Activated CD8-positive, alpha-beta memory T cell treated with anti-CD3 and anti-CD28 coated beads for 36 hours (primary cell): ENCODE measurements at regions not wholly inside any gene's neighbourhood (a gene's known extent, or its start where the extent isn't known, plus 50 kb on each side); places are given as distances from the start of the nearest gene placed in this dataset.

Source experiments
- CTCF ChIA-PET: fragments of 350-600 bp; sonication (Branson Sonifier 250); formaldehyde crosslinking; loops from one replicate; lab custom pipeline; 2021; ENCODE audit warnings: antibody characterized with exemption; lab: Charles Lee
- POLR2A ChIA-PET: fragments of 350-600 bp; sonication (Branson Sonifier 250); formaldehyde crosslinking; loops from one replicate; lab custom pipeline; 2021; ENCODE audit warnings: antibody characterized with exemption; lab: Charles Lee

DNA sequence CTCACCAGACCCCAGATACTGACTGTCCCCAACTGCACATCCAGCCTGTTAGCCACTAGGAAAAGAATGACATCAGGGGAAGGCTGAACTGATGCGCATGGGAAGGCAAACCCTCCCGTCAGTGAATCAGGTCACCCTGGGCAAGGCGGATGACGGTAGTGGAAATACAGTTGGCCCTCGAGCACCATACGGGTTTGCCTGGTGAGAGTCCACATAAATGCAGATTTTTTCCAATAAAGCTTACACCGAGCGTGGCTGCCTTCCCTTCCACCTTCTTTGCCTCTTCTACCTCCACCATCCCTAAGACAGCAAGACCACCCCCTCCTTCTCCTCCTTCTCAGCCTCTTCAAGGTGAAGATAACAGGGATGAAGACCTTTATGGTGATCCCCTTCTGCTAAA lies 236.1 kb upstream of the TNRC6C start:
- ChIA-PET CTCF (no interaction called here), POLR2A (no interaction called here)

- ChIA-PET CTCF (no interaction called here), POLR2A (interaction anchor here (0.6 kb wide), 1 partner anchor 169 kb away, joined by 8 read pairs; no protein-coding TSS in a partner anchor)
These were observed 235.2 kb upstream of the TNRC6C start for GRCh38 chr17:77723071-77723908.

DNA sequence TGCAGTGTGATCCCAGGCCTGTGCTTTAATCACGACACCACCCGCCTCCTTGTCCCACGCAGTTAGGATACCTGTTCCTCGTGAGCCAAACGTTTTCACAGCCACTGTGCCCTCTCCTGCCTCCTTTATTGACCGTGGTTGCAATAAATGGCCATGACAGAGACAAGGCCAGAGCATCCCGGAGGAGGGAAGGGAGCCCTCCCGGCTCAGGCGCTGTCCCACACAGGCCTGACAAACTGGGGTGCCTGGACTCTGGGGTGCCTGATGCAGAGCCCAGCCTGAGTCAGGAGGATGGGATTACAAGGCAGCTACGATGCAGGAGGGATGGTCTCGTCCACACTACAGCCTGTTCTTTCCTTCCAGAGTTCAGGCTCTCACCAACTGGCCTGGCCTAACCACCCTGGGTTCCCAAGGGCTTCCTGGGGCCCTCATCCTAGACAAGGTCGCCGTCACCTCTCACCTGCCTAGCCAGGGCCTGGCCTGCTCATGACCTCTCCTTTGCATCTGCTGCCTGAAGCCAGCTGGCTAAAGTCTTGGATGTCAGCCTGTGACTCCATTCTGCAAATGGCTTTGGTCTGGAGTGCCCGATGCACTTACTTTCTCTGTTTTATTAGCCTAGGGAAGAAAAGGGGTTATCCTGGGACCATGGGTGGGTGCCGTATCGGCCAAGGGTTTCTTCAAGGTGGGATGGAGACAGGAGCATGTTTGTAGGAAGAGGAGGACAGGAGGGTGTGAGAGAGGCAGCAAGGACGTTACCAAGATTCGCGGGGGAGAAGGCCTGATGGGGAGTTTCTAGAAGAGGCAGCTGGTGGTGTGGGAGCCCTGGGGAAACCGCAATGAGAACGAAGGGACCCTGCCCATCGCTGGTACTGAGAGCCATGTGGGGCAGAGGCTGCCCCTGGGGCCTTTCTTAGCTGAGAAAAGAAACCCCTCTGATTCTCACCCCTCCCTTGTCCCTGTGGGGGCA lies 234.3 kb upstream of the TNRC6C start:
- CTCF ChIA-PET = no interaction called here
- POLR2A ChIA-PET = no interaction called here

DNA sequence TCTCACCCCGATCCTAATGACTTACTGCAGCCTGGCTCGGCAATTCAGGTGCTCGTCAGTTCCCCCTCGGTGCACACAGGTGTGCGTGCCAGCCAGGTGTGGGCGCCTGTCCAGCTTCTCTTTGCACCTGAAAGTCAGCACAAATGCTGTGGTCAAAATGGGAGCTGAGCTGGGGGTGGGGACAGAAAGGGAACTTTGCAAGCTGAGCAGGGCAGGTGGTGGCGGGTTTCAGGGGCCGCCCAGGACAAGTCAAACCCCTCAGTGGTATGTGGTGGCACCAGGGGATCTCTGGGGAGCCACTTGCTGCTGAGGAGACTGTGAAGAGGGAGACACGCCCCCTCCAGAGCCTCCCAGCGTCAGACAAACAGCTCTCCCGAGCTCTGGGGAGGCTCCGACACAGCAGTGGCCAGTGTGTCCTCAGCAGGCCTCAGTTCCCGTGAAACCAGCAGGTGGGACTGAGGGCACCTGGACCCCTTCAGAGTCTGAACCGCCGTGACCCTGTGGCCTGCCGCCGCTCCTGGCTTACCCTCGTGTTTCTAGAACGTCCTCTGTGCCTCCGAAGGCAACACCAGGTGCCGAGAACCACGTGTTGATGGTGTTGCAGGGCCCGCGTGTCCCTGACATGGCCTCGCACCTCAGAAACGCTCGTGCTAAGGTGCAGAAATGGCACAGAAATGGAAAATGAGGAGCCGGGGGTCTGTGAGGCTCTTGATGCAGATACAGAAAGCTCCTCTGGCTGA lies 233.5 kb upstream of the TNRC6C start:
- CTCF ChIA-PET = no interaction called here
- POLR2A ChIA-PET = no interaction called here

DNA sequence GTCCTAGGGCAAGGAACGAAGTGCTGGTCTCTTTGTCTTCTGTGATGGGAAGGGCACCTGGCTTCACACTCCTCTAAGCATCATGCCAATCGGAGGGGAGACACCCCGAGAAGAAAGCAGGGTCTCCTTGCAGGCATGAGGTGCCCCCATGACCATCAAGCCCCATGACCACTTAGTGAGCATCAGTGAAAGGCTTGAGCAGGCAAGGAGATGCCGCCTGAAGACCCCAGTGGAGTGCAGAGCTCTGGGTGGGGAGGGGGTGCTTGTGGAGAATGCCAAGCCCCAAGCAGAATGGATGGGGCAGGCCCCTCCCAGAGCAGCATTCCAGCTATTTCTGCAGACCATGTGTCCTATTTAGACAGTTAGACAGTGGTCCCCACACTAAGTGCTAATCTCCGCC lies 232.7 kb upstream of the TNRC6C start:
- CTCF ChIA-PET = no interaction called here
- POLR2A ChIA-PET = no interaction called here

DNA sequence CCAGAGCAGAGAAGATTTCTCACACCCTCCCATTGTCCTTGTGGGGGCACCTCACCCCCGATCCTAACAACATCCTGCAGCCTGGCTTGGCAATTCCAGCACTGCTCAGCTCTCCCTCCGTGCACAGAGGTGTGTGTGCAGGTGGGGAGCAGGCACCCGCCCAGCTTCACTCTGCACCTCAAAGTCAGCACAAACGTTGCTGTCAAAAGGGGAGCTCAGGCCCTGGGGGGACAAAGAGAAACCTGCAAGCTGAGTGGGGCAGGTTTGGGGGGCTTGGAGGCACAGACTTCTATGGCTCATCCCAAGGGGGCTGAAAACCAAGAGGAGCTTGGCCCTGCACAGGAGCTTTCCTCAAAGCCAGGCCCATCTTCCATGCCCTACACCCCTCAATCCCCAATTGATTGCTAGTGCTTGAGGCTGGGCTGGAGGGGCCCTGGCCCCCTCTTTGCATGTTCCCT lies 231.9 kb upstream of the TNRC6C start:
- POLR2A ChIA-PET = no interaction called here
- CTCF ChIA-PET = no interaction called here

- ChIA-PET CTCF (interaction anchor here (0.6 kb wide), 1 partner anchor 32 kb away, joined by 3 read pairs; no protein-coding TSS in a partner anchor), POLR2A (interaction anchor here (0.5 kb wide), 1 partner anchor 1104 kb away, joined by 3 read pairs; no protein-coding TSS in a partner anchor)
These were observed 231.4 kb upstream of the TNRC6C start for GRCh38 chr17:77727037-77727615.

- ChIA-PET POLR2A (no interaction called here), CTCF (no interaction called here)
These were observed 230.1 kb upstream of the TNRC6C start for GRCh38 chr17:77728474-77728795.

DNA sequence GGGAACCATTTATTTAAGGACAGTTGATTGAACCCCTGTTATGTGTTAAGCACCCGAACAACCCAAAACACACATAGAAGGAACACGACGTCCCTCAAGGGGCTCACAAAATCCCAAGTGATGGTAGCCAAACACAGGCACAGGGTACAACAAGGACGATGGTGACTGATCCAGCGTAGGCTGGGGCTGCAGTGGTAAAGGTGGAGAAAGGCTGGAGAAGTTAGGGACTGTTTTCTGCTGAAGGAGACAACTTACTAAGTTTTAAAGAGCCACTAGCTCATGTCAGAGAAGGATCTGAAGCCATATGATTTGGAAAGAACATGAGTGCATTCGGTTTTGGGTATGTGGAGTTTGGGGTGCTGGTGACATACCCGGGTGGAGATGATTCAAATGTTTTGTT lies 229.6 kb upstream of the TNRC6C start:
- CTCF ChIA-PET = no interaction called here
- POLR2A ChIA-PET = no interaction called here

- CTCF ChIA-PET = no interaction called here
- POLR2A ChIA-PET = no interaction called here
These were observed 228.9 kb upstream of the TNRC6C start for GRCh38 chr17:77729587-77729986.

- POLR2A ChIA-PET = no interaction called here
These were observed 228.1 kb upstream of the TNRC6C start for GRCh38 chr17:77730376-77730775.

DNA sequence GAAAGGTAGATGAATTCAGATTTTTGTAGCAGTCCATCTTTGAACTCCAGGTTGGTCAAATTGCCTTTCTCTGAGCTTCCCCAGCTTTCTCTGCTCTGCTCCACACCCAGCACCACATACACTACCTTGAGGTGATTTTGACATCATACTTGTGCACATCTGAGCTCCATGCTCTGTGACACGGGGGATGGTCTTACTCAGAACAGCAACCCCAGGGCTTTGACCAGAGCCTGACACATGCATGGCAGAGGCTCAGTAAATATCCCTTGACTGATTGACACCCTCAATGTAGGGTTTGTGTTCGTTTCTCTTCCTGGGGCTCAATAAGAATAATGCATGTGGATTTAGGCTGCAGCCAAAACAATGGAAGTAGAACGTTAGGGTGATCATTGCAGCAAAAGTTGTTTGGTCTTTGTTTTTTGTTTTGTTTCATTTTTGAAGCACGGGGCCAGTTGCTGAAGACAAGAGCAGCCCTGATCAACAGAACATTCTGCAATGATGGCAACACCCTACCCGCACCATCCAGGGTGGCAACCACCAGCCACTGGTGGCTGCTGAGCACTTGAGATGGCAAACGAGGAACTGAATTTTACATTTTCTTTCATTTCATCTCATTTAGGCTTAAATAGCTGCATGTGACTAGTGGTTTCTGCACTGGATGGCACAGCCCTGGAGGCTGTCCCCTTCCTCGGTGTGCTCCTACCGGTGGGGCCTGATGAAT lies 224.8 kb upstream of the TNRC6C start:
- ChIA-PET CTCF (no interaction called here), POLR2A (no interaction called here)

More at GRCh38 chr17:77730376-77730775, 228.1 kb upstream of the TNRC6C start:
- CTCF ChIA-PET = no interaction called here

DNA sequence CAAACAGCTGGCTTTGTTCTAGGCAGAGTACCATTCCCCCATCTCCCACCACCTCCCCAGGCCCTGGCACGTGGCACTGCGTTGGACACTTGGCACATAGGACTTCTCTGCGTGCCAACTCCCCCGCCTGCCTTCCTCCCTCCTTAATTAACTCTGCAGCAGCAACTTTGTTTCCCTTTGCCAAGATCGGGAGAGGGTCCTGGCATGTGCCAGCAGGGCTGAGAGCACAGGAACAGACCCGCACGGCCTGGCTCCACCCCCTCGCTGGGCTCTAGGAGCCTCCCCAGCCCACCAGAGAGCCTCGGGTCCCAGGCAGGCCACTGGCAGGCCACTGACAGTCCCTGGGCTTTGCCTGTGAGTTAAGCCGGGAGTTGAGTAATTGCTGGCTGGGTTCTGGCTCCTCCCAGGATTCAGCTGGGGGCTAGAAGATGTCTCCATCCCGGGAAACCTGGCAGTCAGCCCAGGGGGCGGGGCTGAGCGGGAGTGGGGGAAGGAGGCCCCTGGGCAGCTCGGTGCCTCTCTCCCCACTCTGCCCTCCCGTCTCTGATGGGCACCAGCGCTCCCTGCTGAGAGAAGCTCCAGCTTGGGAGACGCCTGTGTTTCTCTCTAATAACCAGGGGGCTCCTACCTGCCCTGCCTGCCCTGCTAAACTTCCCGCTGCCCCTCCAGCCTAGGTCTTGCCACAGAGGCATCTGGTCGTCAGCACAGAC lies 224.0 kb upstream of the TNRC6C start:
- CTCF ChIA-PET = no interaction called here

DNA sequence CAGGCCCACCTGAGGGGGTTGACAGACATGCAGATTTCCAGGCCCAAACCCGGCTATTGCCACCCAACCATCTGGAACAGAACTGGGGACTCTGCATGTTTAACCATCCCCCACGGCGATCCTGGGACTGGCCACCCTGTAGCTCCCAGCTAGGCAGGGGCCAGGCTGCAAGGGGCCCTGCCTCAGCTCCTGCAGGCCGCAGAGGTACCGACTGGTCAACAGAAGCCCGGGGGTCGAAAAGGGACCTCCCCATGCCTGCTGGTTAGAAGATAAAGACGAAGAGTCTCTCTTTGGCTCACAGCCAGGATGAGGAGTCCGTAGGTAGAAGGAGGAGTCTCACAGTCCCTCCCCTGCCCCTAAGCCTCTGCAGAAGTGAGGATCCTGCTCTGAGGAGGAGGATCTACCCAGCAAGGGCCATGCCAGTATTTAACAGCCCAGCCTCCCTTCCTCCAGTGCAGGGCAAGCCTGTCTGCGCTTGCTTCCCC lies 223.4 kb upstream of the TNRC6C start:
- ChIA-PET POLR2A (no interaction called here), CTCF (no interaction called here)

More for the DNA sequence above, 224.0 kb upstream of the TNRC6C start:
- POLR2A ChIA-PET = no interaction called here

- ChIA-PET POLR2A (no interaction called here), CTCF (no interaction called here)
These were observed 222.8 kb upstream of the TNRC6C start for GRCh38 chr17:77735566-77736198.

- POLR2A ChIA-PET = no interaction called here
- CTCF ChIA-PET = no interaction called here
These were observed 222.3 kb upstream of the TNRC6C start for GRCh38 chr17:77736199-77736585.

DNA sequence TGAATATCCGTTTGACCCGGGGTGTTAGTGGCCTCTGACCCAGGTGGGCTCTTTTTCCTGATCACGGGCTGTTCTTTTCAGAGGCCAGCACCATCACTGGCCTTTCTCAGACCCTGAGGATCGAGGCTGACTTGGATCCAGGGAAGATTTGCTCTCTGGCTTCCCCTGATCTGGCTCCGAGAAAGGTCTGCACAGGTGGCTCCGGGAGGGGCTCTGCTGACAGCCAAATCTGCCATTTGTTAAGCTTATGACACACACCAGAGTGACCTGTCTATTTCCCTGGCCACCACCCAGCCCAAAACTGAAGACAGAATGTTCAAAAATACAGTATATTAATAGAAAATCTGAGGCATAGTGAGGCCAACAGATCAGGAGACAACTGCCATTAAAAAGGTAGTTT lies 221.8 kb upstream of the TNRC6C start:
- ChIA-PET CTCF (no interaction called here), POLR2A (no interaction called here)
